ENCODE measurements at regions not wholly inside any gene's neighbourhood (a gene's known extent, or its start where the extent isn't known, plus 50 kb on each side); places are given as distances from the start of the nearest gene placed in this dataset.
A peak's percentile ranks its signal among the peaks of the same experiment; 100 is the strongest.
"Not testable (repeated sequence)": the region's sequence is repeated elsewhere in the genome, so short reads cannot be mapped to it uniquely, and the experiment has no call there.

GRCh38 chr2:238750212-238750904, 97.5 kb upstream of the TWIST2 start:
- DNase-seq (ENCODE audit: low read depth) = no peak

GRCh38 chr2:238754259-238754658, 93.6 kb upstream of the TWIST2 start:
- DNase-seq (ENCODE audit: low read depth) = no peak

DNA sequence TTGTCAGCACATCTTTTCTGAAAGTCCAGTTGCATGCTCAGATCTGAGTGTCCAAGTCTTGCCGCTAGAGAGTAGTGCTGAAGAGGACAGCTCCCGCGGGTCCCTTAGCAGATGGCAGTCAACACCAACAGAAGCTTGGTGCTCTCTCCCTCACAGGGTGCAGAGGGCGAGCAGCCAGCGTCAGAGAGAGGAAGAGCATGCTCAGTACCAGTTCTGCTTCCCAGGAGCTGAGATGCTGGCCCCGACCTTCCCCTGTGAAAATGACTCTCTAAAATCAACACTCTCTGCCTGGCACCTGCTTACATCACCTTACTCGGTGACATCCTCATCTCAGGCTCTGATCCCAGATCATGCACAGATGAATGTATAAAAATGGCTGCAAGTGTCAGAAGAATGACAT, 86.0 kb upstream of the TWIST2 start:
- DNase-seq (ENCODE audit: low read depth) = no peak

- no peak for DNase-seq (ENCODE audit: low read depth)
Measured at GRCh38 chr2:238763471-238763995, 84.4 kb upstream of the TWIST2 start.

GRCh38 chr2:238765590-238765989, 82.3 kb upstream of the TWIST2 start:
- DNase-seq (ENCODE audit: low read depth) = no peak

GRCh38 chr2:238771218-238771617, 76.7 kb upstream of the TWIST2 start:
- no peak for DNase-seq (ENCODE audit: low read depth)

DNA sequence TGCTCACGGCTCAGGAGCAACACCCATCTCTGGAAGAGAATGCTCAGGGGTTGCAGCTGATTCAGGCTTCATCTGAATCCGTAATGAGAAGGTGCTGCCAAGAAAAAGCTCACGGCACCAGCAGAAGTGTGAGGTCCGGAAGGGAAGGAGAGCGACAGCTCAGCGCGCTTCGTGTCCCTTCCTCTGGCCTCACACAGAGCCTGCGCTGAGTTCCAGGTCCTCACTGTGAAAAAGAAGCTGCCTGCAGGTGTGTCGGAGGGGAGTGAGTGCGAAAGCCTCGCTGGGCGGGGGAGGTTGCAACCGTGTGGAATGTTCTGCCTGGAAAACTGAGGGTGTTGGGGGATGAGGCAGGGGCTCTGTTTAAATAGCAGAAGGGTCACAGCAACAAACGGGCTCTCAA, 76.2 kb upstream of the TWIST2 start:
- no peak for DNase-seq (ENCODE audit: low read depth)

- DNase-seq (ENCODE audit: low read depth) = no peak
Measured at GRCh38 chr2:238772635-238773297, 75.1 kb upstream of the TWIST2 start.

GRCh38 chr2:238773472-238773871, 74.4 kb upstream of the TWIST2 start:
- no peak for DNase-seq (ENCODE audit: low read depth)

GRCh38 chr2:238774071-238774470, 73.8 kb upstream of the TWIST2 start:
- DNase-seq (ENCODE audit: low read depth) = no peak

GRCh38 chr2:238774980-238775509, 72.8 kb upstream of the TWIST2 start:
- no peak for DNase-seq (ENCODE audit: low read depth)

DNA sequence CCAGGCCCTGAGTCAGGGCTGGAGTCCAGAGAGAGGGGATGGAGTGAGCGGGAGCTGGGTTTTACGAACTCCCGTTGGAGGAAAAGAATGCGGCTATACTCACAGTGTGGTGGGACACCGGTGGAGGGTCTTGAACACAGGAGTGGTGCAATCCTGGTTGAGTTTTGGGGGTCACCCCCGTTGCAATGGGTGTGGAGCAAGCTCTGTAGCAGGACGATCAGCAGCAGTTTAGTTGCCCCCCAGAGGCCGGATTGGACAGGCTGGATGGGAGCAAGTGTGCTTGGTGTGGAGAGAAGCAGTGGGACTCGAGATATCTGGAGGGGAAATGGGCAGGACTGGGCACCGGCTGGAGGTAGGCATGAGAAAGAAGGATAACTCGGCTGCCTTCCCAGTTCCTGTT, 72.3 kb upstream of the TWIST2 start:
- no peak for DNase-seq (ENCODE audit: low read depth)

DNA sequence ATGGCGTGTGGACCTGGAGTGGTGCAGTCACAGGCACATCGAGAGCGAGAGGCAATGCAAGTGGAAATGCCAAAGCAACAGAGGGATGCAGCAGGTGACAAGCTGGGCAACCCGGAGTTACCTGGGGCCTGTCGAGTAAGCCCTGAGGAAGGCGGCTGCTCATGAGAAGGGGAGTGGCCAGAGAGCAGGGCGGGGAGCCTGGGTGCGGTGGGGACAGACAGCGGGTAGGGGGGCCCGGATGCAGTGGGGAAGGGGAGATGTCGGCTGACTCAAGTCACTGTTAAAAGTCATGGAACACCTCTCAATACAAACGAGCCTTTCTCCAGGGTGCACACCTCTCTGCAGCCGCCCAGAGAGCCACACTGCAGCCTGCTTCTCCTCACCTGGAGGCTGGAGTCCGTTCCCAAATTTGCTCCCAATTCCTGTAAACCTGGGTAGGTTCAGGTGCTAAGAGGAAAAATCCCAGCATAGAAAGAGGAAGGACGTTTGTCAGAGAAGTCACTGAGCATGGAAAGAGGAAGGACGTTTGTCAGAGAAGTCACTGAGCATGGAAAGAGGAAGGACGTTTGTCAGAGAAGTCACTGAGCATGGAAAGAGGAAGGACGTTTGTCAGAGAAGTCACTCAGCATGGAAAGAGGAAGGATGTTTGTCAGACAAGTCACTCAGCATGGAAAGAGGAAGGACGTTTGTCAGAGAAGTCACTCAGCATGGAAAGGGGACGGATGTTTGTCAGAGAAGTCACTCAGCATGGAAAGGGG, 71.7 kb upstream of the TWIST2 start:
- DNase-seq (ENCODE audit: low read depth) = no peak

- not testable (repeated sequence) for DNase-seq (ENCODE audit: low read depth)
Measured at GRCh38 chr2:238776761-238777046, 71.2 kb upstream of the TWIST2 start.

GRCh38 chr2:238777369-238778067, 70.4 kb upstream of the TWIST2 start:
- DNase-seq (ENCODE audit: low read depth) = no peak

- DNase-seq (ENCODE audit: low read depth) = peak; percentile 43
Measured at GRCh38 chr2:238784671-238785527, 63.0 kb upstream of the TWIST2 start.

DNA sequence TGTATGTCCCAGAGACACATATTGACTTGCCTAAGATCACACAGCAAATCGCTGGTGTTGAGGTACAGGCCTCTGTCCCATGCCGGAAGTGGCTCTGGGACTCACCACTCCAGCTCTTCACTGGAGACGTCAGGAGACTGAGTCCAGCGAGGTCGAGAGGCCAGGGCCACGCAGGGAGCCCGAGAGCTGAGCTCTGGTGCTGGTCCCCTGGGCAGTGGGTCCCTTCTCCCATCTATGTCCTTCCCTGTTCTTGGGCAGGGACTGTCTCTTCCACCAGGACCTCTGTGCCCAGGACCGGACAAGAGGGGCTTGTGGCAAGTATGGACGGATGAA, 62.4 kb upstream of the TWIST2 start:
- no peak for DNase-seq (ENCODE audit: low read depth)

GRCh38 chr2:238786379-238786778, 61.5 kb upstream of the TWIST2 start:
- no peak for DNase-seq (ENCODE audit: low read depth)

- no peak for DNase-seq (ENCODE audit: low read depth)
Measured at GRCh38 chr2:238786792-238787490, 60.9 kb upstream of the TWIST2 start.

DNA sequence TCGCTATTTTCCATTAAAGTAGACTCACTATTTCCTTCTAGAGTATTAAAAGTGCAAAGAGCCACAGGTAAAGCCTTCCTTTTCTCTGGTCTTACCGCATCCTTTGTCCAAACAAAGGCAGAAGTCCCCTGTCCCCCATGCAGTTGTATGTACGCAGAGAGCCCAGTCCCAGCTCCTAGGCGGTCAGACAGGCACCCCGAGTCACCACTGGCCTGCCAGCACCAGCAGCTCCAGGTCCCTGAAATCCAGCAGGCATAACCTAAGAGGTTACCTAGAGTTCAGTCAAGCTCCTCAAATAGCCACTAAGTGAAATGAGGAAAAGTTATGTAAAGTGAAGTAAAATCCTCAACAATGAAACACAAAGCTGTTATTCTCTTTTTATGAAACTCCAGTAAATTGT, 60.4 kb upstream of the TWIST2 start:
- DNase-seq (ENCODE audit: low read depth) = no peak

GRCh38 chr2:238789317-238789806, 58.5 kb upstream of the TWIST2 start:
- DNase-seq (ENCODE audit: low read depth) = no peak
